ENCODE measurements at regions not wholly inside any gene's neighbourhood (a gene's known extent, or its start where the extent isn't known, plus 50 kb on each side); places are given as distances from the start of the nearest gene placed in this dataset.

GRCh38 chr9:78805771-78806170 lies 508.8 kb downstream of the PSAT1 start:
- TF ChIP-seq CTCF (IDR thresholded peaks at IDR 0.05) (no peak), POLR2A (IDR thresholded peaks at IDR 0.05) (no peak)

Measured in stomach (tissue), 4 donors.